ENCODE measurements at regions not wholly inside any gene's neighbourhood (a gene's known extent, or its start where the extent isn't known, plus 50 kb on each side); places are given as distances from the start of the nearest gene placed in this dataset.

DNA sequence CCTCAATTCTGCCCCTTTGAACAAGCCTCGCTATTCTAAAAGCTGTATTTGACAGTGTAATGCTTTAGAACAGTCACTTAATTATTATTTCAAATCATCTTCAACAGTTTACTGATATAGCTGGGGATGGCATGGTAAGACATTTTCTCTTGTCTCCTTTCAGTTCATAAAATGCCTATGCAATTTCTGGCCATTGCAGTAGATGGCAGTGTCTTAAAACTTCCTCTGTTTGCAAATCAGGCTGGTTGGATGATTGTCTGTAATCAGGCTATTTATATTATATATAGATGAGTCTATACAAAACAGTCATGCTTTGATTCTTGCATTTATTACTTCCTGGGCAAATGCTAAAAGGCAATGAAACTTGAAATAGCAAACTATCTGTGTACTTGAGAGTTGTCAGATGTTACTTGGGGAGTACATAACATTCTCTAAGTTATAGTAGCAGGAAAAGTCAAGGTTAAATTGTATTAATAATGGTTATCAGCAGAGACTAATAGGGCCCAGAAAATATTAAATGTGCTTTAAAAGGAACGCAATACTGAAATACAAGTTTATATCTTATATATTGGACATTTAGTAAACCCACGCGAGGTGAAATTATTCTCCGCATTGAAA, 55.5 kb upstream of the LHFPL3 start:
- TF ChIP-seq, protein P1, sequence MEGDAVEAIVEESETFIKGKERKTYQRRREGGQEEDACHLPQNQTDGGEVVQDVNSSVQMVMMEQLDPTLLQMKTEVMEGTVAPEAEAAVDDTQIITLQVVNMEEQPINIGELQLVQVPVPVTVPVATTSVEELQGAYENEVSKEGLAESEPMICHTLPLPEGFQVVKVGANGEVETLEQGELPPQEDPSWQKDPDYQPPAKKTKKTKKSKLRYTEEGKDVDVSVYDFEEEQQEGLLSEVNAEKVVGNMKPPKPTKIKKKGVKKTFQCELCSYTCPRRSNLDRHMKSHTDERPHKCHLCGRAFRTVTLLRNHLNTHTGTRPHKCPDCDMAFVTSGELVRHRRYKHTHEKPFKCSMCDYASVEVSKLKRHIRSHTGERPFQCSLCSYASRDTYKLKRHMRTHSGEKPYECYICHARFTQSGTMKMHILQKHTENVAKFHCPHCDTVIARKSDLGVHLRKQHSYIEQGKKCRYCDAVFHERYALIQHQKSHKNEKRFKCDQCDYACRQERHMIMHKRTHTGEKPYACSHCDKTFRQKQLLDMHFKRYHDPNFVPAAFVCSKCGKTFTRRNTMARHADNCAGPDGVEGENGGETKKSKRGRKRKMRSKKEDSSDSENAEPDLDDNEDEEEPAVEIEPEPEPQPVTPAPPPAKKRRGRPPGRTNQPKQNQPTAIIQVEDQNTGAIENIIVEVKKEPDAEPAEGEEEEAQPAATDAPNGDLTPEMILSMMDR (IDR thresholded peaks at IDR 0.05; ENCODE audit: low read depth, low read length, poor library complexity, severe bottlenecking): peak; percentile 74
- TF ChIP-seq EZH2phosphoT487 (IDR thresholded peaks at IDR 0.05; ENCODE audit: borderline replicate concordance, low read length): no peak

Data from DOHH2 (cell line).